ENCODE measurements at regions not wholly inside any gene's neighbourhood (a gene's known extent, or its start where the extent isn't known, plus 50 kb on each side); places are given as distances from the start of the nearest gene placed in this dataset.

DNA sequence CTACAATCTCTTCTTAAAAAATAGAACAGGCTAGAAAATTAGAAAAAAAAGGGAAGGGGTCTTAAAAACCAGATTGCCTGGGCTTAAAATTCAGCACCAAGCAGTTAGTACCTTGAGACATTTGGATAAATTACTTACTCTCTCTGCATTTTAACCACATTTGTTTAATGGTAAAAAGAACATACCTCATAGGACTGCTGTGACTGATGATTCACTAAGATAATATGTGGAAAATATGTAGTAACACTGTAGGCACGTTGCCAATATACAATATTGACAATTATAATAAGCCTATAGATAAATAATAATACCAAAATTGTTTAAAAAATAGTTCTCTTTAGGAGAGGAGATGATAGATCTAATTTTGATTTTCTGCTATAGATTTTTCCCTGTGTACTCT lies 750.4 kb downstream of the TENT5A start:
- intact Hi-C loops (cut with micrococcal nuclease) = no loop called here
- TF ChIP-seq ELF1 (IDR thresholded peaks at IDR 0.05; ENCODE audit: borderline replicate concordance, low read depth) = no peak
- TF ChIP-seq YY1 (IDR thresholded peaks at IDR 0.05; ENCODE audit: extremely low read depth, insufficient replicate concordance, low read depth, low read length) = no peak
- TF ChIP-seq, protein P1, sequence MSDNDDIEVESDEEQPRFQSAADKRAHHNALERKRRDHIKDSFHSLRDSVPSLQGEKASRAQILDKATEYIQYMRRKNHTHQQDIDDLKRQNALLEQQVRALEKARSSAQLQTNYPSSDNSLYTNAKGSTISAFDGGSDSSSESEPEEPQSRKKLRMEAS (IDR thresholded peaks at IDR 0.05) = no peak
- TF ChIP-seq, protein P2, sequence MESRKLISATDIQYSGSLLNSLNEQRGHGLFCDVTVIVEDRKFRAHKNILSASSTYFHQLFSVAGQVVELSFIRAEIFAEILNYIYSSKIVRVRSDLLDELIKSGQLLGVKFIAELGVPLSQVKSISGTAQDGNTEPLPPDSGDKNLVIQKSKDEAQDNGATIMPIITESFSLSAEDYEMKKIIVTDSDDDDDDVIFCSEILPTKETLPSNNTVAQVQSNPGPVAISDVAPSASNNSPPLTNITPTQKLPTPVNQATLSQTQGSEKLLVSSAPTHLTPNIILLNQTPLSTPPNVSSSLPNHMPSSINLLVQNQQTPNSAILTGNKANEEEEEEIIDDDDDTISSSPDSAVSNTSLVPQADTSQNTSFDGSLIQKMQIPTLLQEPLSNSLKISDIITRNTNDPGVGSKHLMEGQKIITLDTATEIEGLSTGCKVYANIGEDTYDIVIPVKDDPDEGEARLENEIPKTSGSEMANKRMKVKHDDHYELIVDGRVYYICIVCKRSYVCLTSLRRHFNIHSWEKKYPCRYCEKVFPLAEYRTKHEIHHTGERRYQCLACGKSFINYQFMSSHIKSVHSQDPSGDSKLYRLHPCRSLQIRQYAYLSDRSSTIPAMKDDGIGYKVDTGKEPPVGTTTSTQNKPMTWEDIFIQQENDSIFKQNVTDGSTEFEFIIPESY (IDR thresholded peaks at IDR 0.05; ENCODE audit: extremely low read depth, insufficient replicate concordance, low read length) = no peak
- TF ChIP-seq ZNF274 (IDR thresholded peaks at IDR 0.05; ENCODE audit: low read depth, low read length) = no peak
- TF ChIP-seq, protein P3, sequence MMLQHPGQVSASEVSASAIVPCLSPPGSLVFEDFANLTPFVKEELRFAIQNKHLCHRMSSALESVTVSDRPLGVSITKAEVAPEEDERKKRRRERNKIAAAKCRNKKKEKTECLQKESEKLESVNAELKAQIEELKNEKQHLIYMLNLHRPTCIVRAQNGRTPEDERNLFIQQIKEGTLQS (IDR thresholded peaks at IDR 0.05) = no peak
- H3K4me2 ChIP-seq (ENCODE audit: low read length) = no peak overlapping the region
- no peak for DNase-seq (ENCODE audit: low read depth, low spot score)
- H3K36me3 ChIP-seq (ENCODE audit: control insufficient read depth in 1 of 2, insufficient read depth in 2 of 2, low read length in 2 of 2) = no peaks in the 10 kb centered on the region
- no peak overlapping the region for H3K27ac ChIP-seq (ENCODE audit: low read depth, low read length)
- no TSS peak for BruUV-seq (replicated peaks)
- H3K9me2 ChIP-seq (ENCODE audit: insufficient read depth) = no peaks in the 10 kb centered on the region
- no peak overlapping the region for H2AFZ ChIP-seq (ENCODE audit: low read depth, low read length, poor library complexity, severe bottlenecking)
- H3K4me3 ChIP-seq (replicated peaks in 1 of 2; ENCODE audit: low read depth in 1 of 2, low read length in 2 of 2) = no peak overlapping the region
- H3K4me1 ChIP-seq (ENCODE audit: control insufficient read depth in 1 of 2, insufficient read depth in 2 of 2, low read length in 2 of 2) = no peaks in the 10 kb centered on the region
- H3K79me2 ChIP-seq (ENCODE audit: insufficient read depth, low read length) = no peaks in the 10 kb centered on the region
- ChIA-PET RAD21 (ENCODE audit: low non-redundant PET in 1 of 2, low total read pairs in 2 of 2, uncharacterized antibody in 2 of 2, unreplicated experiment in 2 of 2) (no interaction called here), POLR2A (no interaction called here), CTCF (no interaction called here)
- no peak for ATAC-seq
- H3K27me3 ChIP-seq (ENCODE audit: insufficient read depth, low read length) = no peaks in the 10 kb centered on the region
- H4K20me1 ChIP-seq (ENCODE audit: insufficient read depth) = no peaks in the 10 kb centered on the region
- H3K9me3 ChIP-seq (ENCODE audit: control insufficient read depth in 1 of 2, insufficient read depth in 1 of 2, low read depth in 1 of 2, low read length in 2 of 2) = no peaks in the 10 kb centered on the region
- no peak overlapping the region for H3K9ac ChIP-seq (ENCODE audit: low read length)

DNA sequence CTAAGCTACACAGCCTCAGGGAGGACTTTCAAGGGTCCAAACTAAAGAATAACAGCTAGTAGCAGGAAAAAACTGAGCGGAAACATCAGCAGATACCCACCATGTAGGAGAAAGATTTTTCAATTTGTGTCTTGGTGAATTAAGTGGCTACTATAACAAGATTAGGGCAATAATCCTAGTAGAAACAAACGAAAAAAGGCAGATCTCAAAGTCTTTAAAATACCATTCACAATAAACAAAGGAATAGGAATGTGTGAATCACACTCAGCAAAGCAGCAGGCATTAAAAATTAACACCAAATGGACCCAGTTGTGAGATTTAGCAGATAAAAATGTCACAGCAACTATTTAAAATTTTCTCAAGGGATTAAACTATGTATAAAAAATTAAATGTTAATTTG lies 761.2 kb downstream of the TENT5A start:
- H3K9me2 ChIP-seq (ENCODE audit: insufficient read depth) = no peaks in the 10 kb centered on the region
- POLR2A ChIA-PET = no interaction called here
- H3K4me1 ChIP-seq (ENCODE audit: control insufficient read depth in 1 of 2, insufficient read depth in 2 of 2, low read length in 2 of 2) = no peaks in the 10 kb centered on the region
- RAD21 ChIA-PET (ENCODE audit: low non-redundant PET in 1 of 2, low total read pairs in 2 of 2, uncharacterized antibody in 2 of 2, unreplicated experiment in 2 of 2) = no interaction called here
- H3K27me3 ChIP-seq (ENCODE audit: insufficient read depth, low read length) = no peaks in the 10 kb centered on the region
- CTCF ChIA-PET = no interaction called here
- H3K9me3 ChIP-seq (ENCODE audit: control insufficient read depth in 1 of 2, insufficient read depth in 1 of 2, low read depth in 1 of 2, low read length in 2 of 2) = peaks cover 0 to 11% of the 10 kb centered on the region in 2 experiments; a peak in 1 of 4 replicates
- no peak for ATAC-seq
- no peaks in the 10 kb centered on the region for H3K36me3 ChIP-seq (ENCODE audit: control insufficient read depth in 1 of 2, insufficient read depth in 2 of 2, low read length in 2 of 2)
- H3K4me2 ChIP-seq (ENCODE audit: low read length) = no peak overlapping the region
- H2AFZ ChIP-seq (ENCODE audit: low read depth, low read length, poor library complexity, severe bottlenecking) = no peak overlapping the region
- intact Hi-C loops (cut with micrococcal nuclease) = no loop called here
- no TSS peak for BruUV-seq (replicated peaks)
- H3K27ac ChIP-seq (ENCODE audit: low read depth, low read length) = no peak overlapping the region
- H4K20me1 ChIP-seq (ENCODE audit: insufficient read depth) = no peaks in the 10 kb centered on the region
- DNase-seq (ENCODE audit: low read depth, low spot score) = no peak
- H3K79me2 ChIP-seq (ENCODE audit: insufficient read depth, low read length) = no peaks in the 10 kb centered on the region
- H3K9ac ChIP-seq (ENCODE audit: low read length) = no peak overlapping the region
- TF ChIP-seq RAD21 (IDR thresholded peaks at IDR 0.05; ENCODE audit: low read depth) = no peak
- no peak for TF ChIP-seq EGR1 (IDR thresholded peaks at IDR 0.05; ENCODE audit: low read depth)
- no peak for TF ChIP-seq JUND (IDR thresholded peaks at IDR 0.05)
- TF ChIP-seq POLR2A (IDR thresholded peaks at IDR 0.05; ENCODE audit: borderline replicate concordance, extremely low read depth, insufficient read depth, insufficient read length) = no peak
- no peak for TF ChIP-seq SRF (IDR thresholded peaks at IDR 0.05; ENCODE audit: low read depth)
- no peak for TF ChIP-seq POLR2AphosphoS5 (IDR thresholded peaks at IDR 0.05; ENCODE audit: low read depth, low read length)
- no peak for TF ChIP-seq CEBPB (IDR thresholded peaks at IDR 0.05; ENCODE audit: low read depth)
- TF ChIP-seq, protein P4, sequence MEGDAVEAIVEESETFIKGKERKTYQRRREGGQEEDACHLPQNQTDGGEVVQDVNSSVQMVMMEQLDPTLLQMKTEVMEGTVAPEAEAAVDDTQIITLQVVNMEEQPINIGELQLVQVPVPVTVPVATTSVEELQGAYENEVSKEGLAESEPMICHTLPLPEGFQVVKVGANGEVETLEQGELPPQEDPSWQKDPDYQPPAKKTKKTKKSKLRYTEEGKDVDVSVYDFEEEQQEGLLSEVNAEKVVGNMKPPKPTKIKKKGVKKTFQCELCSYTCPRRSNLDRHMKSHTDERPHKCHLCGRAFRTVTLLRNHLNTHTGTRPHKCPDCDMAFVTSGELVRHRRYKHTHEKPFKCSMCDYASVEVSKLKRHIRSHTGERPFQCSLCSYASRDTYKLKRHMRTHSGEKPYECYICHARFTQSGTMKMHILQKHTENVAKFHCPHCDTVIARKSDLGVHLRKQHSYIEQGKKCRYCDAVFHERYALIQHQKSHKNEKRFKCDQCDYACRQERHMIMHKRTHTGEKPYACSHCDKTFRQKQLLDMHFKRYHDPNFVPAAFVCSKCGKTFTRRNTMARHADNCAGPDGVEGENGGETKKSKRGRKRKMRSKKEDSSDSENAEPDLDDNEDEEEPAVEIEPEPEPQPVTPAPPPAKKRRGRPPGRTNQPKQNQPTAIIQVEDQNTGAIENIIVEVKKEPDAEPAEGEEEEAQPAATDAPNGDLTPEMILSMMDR (IDR thresholded peaks at IDR 0.05 in 2 of 3, conservative IDR thresholded peaks at IDR 0.05 in 1 of 3; ENCODE audit: borderline replicate concordance in 1 of 3, insufficient read depth in 1 of 3, low read depth in 2 of 3, low read length in 2 of 3) = no peak
- no peak for TF ChIP-seq EZH2 (IDR thresholded peaks at IDR 0.05)
- H3K4me3 ChIP-seq (replicated peaks in 1 of 2; ENCODE audit: low read depth in 1 of 2, low read length in 2 of 2) = no peak overlapping the region
